Stimulated activated CD4-positive, alpha-beta T cell treated with anti-CD3 and anti-CD28 coated beads, TNF-alpha, amount 100 ng/mL, for 48 hours (primary cell): ENCODE measurements at regions not wholly inside any gene's neighbourhood (a gene's known extent, or its start where the extent isn't known, plus 50 kb on each side); places are given as distances from the start of the nearest gene placed in this dataset.
A peak's percentile ranks its signal among the peaks of the same experiment; 100 is the strongest.

Experiments used
- DNase-seq, 3 donors: peaks; one replicate each; pipeline ENCODE4 v3.0.0-alpha.2; 2020; ENCODE audit warnings: low read depth in 3 of 3

- no peak for DNase-seq
Measured at GRCh38 chr21:14869984-14870852, 194.6 kb downstream of the NRIP1 start.

GRCh38 chr21:14866859-14867765 is 197.7 kb downstream of the NRIP1 start:
- no peak for DNase-seq

GRCh38 chr21:14864211-14865021 is 200.4 kb downstream of the NRIP1 start:
- peak in 2 of 3 donors; percentile 17 to 24 for DNase-seq

DNA sequence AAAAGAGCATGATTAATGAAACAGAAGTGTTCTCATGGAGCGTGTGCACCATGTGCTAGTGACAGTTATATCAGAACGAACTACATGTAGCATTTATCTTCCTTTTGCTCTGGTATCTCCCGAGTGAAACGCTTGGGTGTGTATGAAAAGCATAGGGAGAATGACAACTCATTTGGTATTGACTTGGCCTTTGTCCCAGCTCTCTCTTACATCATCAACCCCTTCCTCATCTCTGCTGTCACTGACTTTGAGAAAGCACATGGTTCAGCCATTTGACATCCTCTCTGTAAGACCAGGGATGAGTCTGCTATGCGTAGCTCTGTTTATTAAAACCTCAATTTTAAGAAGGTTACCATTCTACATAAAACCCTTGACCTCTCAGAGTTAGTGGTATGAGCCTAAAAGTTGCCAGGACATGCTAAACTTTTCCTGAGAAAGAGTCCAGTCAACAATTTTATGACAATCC is 201.0 kb downstream of the NRIP1 start:
- DNase-seq: no peak

- no peak for DNase-seq
Measured at GRCh38 chr21:14862794-14863720, 201.7 kb downstream of the NRIP1 start.

DNA sequence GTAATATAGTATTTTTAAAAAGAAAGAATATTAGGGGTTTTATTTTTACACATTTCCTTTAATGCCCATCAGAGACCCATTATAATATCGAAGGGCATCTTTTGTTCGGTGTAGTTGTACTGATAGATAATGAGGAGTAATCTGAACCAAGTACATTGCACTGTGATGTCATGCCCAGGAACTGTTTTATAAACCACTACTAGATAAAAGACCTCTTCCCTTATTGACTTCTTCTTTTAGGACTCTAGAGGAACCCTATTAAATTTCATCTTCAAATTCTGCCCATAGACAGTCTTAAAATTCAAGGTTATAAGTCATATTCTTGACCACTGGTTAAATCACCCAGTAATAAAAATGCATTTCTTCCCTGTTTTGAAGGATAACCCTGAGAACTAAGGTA is 206.5 kb downstream of the NRIP1 start:
- DNase-seq: no peak

DNA sequence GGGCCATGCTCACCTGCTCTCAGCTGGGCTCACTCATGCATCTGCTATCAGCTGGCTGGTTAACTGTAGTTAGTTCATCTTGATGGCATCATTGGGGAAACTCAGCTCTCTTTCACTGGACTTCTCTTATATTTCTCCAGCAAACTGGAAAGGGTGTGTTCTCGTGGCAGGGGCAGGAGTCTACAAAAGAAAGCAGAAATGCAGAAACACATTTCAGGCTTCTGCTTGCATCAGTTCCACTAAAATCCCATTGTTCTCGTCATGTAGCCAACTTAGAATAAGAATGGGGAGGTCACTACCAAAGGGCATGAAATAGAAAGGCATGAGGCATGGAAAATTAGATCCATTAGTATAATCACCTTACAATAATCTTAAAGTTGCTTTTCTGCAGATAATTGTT is 207.3 kb downstream of the NRIP1 start:
- no peak for DNase-seq

GRCh38 chr21:14850394-14850793 is 214.4 kb downstream of the NRIP1 start:
- no peak for DNase-seq

GRCh38 chr21:14846621-14847020 is 218.2 kb downstream of the NRIP1 start:
- DNase-seq: no peak

- DNase-seq: no peak
Measured at GRCh38 chr21:14844001-14844400, 220.8 kb downstream of the NRIP1 start.

DNA sequence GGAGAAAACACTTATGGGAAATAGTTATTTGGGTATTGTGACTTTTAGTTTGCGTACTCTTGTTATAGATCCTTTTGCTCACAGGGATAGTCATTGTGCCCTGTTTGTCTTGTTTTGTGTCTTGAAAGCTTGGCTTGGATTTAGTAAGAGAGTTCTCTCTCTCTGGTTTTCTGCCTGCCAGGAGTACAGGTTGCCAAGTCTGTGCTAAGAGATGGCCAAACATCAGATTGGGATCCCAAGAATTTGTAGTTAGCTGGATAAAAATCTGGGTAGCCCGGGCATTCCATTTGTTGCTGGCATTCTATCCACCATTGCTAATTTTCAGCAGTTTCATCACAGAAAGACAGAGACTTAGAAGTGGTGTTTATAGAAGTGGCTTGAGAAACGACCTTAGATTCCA is 222.2 kb downstream of the NRIP1 start:
- DNase-seq: no peak

- DNase-seq: no peak
Measured at GRCh38 chr21:14841511-14842472, 223.0 kb downstream of the NRIP1 start.

DNA sequence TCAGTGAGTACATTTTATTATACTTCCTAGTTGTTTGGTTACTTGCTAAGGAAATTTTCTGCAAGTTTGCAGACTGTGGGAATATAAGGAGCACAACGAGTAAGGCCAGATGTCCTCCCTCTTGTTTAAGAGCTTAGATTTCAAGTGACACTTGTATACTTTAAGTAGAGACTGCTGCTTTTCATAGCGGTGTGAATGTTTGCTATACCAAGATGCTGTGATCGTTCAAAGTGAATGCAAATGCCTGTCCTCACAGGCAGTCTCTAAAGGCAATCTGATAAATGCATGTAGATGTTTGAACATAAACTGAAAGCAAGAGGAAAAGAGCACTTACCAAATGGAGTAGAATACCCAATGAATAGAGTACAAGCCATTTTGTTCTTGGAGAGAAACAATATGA is 226.4 kb downstream of the NRIP1 start:
- DNase-seq: no peak

GRCh38 chr21:14836950-14837349 is 227.8 kb downstream of the NRIP1 start:
- DNase-seq: no peak

GRCh38 chr21:14833666-14834351 is 231.0 kb downstream of the NRIP1 start:
- no peak for DNase-seq

DNA sequence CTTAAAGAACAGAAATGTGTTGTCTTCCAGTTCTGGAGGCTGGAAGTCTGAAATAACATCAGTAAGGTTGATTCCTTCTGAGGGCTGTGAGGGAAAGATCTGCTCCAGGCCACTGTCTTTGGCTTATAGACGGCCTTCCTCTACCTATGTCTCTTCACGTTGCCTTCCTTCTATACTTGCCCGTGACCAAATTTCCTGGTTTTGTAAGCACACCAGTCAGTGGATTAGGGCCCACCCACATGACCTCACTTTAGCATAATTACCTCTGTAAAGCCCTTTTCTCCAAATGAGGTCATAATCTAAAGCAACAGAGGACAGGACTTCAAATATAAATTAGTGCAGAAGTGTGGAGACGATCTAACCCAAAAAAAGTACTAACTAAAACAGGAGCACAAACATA is 231.6 kb downstream of the NRIP1 start:
- DNase-seq: no peak

DNA sequence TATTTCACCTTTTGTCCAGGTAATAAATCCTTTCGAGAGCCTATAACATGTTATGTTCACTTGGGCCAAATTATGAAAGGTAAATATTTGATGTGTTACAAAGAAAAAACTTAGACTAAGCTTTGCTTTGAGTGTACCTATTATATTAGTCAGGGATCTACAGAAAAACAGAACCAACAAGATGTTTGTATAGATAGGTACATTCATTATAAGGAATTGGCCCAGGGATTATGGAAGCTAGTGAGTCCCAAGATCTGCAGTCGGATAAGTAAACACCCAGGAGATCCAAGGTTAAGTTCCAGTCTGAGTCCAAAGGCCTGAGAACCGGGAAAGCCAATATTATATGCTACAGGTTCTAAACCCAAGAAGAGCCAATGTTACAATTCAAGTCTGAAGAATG is 234.5 kb downstream of the NRIP1 start:
- DNase-seq: no peak

GRCh38 chr21:14829685-14830084 is 235.1 kb downstream of the NRIP1 start:
- no peak for DNase-seq

- no peak for DNase-seq
Measured at GRCh38 chr21:14827468-14827867, 237.3 kb downstream of the NRIP1 start.
